Stomach (tissue), 8 donors: ENCODE measurements at regions not wholly inside any gene's neighbourhood (a gene's known extent, or its start where the extent isn't known, plus 50 kb on each side); places are given as distances from the start of the nearest gene placed in this dataset.

Source experiments
- DNase-seq, 2 donors: peaks; one replicate each; pipeline versions ENCODE4 v3.0.0 to v3.0.0-alpha.2; 2013 to 2019
- H3K27ac ChIP-seq, 5 donors: fragments of 200-600 bp in 4 of 5; sonication (generic) in 4 of 5; one replicate each; pipeline ENCODE4 v1.5.1; 2013 to 2019; ENCODE audit warnings: mild to moderate bottlenecking in 1 of 5, moderate library complexity in 1 of 5
- H3K27me3 ChIP-seq, 3 donors: fragments of 200-600 bp; sonication (generic); one replicate each; pipeline ENCODE4 v1.5.1; 2017 to 2019; ENCODE audit warnings: mixed run types in 1 of 3
- H3K36me3 ChIP-seq, 4 donors: fragments of 200-600 bp; sonication (generic); 1 replicate in 3 of 4; 2 replicates in 1 of 4; pipeline ENCODE4 v1.5.1; 2016 to 2019
- H3K4me1 ChIP-seq, 4 donors: fragments of 200-600 bp; sonication (generic); one replicate each; pipeline ENCODE4 v1.5.1; 2016 to 2019
- H3K4me3 ChIP-seq, 4 donors: fragments of 200-600 bp; sonication (generic) in 3 of 4; one replicate each; pipeline ENCODE4 v1.5.1; 2016 to 2019; ENCODE audit warnings: mild to moderate bottlenecking in 1 of 4
- H3K9me3 ChIP-seq, 4 donors: fragments of 200-600 bp; sonication (generic); one replicate each; pipeline ENCODE4 v1.5.1; 2016 to 2019
- CTCF ChIP-seq, 7 experiments: fragments of 450-650 bp in 4 of 7; fragments of 200-600 bp in 3 of 7; sonication (generic) in 3 of 7; IDR thresholded peaks; one replicate each; pipeline ENCODE4 v1.5.1; 2016 to 2019; ENCODE audit warnings: antibody characterized with exemption in 7 of 7, control low read depth in 2 of 7, mild to moderate bottlenecking in 1 of 7
- EP300 ChIP-seq: sonication (generic); formaldehyde crosslinking; IDR thresholded peaks from one replicate; pipeline ENCODE4 v1.6.1; 2017; ENCODE audit warnings: antibody characterized with exemption
- POLR2A ChIP-seq, 4 donors: fragments of 450-650 bp; IDR thresholded peaks; one replicate each; pipeline ENCODE4 v1.6.1; 2016; ENCODE audit warnings: antibody characterized with exemption in 4 of 4, control low read depth in 2 of 4, mild to moderate bottlenecking in 1 of 4, moderate library complexity in 1 of 4
- POLR2AphosphoS5 ChIP-seq, 3 donors: sonication (generic); formaldehyde crosslinking; IDR thresholded peaks; one replicate each; pipeline ENCODE4 v1.6.1; 2016; ENCODE audit warnings: antibody characterized with exemption in 3 of 3
- WGBS, 5 donors: extraction: QIAGEN DNeasy Blood & Tissue Kit in 3 of 5; methylation state at CpG; one replicate each; pipeline versions ENCODE4 v1.1.5 to v1.1.7; 2013 to 2018; 5-methylcytosine and 5-hydroxymethylcytosine counted together
- intact Hi-C: fragments of 100-400 bp; cut with DNase I; formaldehyde crosslinking; loops from one replicate; pipeline ENCODE4 v1.15.1; 2023; ENCODE audit warnings: low total_unique reads
- donor health status: healthy with polysubstance abuse.
- donor health status: Bipolar disorder and iron deficiency.
- donor health status: healthy.

- H3K4me1 ChIP-seq, result no peaks in the 10 kb centered on the region
- no peak overlapping the region for H3K27ac ChIP-seq
- no peaks in the 10 kb centered on the region for H3K9me3 ChIP-seq
- TF ChIP-seq EP300 (no peak), POLR2A (IDR thresholded peaks at IDR 0.05) (no peak), CTCF (IDR thresholded peaks at IDR 0.05) (no peak), POLR2AphosphoS5 (IDR thresholded peaks at IDR 0.05) (no peak)
- intact Hi-C loops, result no loop called here
- DNase-seq, result no peak
- 42 to 48% (median 46%) methylated on average over 4 of the region's 4 CpGs for WGBS, 5 donors
- H3K36me3 ChIP-seq, result no peaks in the 10 kb centered on the region
- peaks cover 0 to 9% (median 0%) of the 10 kb centered on the region in 3 donors for H3K27me3 ChIP-seq
- no peak overlapping the region for H3K4me3 ChIP-seq
These were observed 457.9 kb upstream of the BRINP1 start for GRCh38 chr9:119827126-119827525.

- Histone ChIP-seq H3K27me3 (peaks cover 0 to 7% (median 0%) of the 10 kb centered on the region in 3 donors), H3K27ac (no peak overlapping the region), H3K9me3 (no peaks in the 10 kb centered on the region), H3K36me3 (no peaks in the 10 kb centered on the region), H3K4me1 (no peaks in the 10 kb centered on the region), H3K4me3 (no peak overlapping the region)
- DNase-seq, result no peak
- TF ChIP-seq POLR2AphosphoS5 (IDR thresholded peaks at IDR 0.05) (no peak), EP300 (no peak), POLR2A (IDR thresholded peaks at IDR 0.05) (no peak), CTCF (IDR thresholded peaks at IDR 0.05) (no peak)
- intact Hi-C loops, result no loop called here
- 77 to 90% (median 85%) methylated on average over 5 of the region's 5 CpGs for WGBS, 5 donors
These were observed 449.6 kb upstream of the BRINP1 start for GRCh38 chr9:119818726-119819435.

GRCh38 chr9:119810645-119811429 lies 441.6 kb upstream of the BRINP1 start:
- Histone ChIP-seq H3K27me3 (no peaks in the 10 kb centered on the region), H3K36me3 (no peaks in the 10 kb centered on the region), H3K4me1 (no peaks in the 10 kb centered on the region), H3K9me3 (no peaks in the 10 kb centered on the region), H3K4me3 (no peak overlapping the region), H3K27ac (no peak overlapping the region)
- 63 to 77% (median 68%) methylated on average over 9 of the region's 9 CpGs for WGBS, 5 donors
- TF ChIP-seq POLR2A (IDR thresholded peaks at IDR 0.05) (no peak), CTCF (IDR thresholded peaks at IDR 0.05) (no peak), EP300 (no peak)
- peak in 1 of 2 donors; percentile 22 for DNase-seq
- intact Hi-C loops, result no loop called here

GRCh38 chr9:119803679-119804078 lies 434.4 kb upstream of the BRINP1 start:
- no peak for DNase-seq
- WGBS, 5 donors, result 69 to 90% (median 84%) methylated on average over 1 of the region's 1 CpG
- peaks cover 0 to 15% (median 6%) of the 10 kb centered on the region in 4 donors for H3K4me1 ChIP-seq
- no peak overlapping the region for H3K27ac ChIP-seq
- no peak for TF ChIP-seq CTCF (IDR thresholded peaks at IDR 0.05)
- no peak for TF ChIP-seq POLR2A (IDR thresholded peaks at IDR 0.05)
- TF ChIP-seq POLR2AphosphoS5 (IDR thresholded peaks at IDR 0.05), result no peak
- TF ChIP-seq EP300, result no peak
- no peaks in the 10 kb centered on the region for H3K9me3 ChIP-seq
- no peak overlapping the region for H3K4me3 ChIP-seq
- no peaks in the 10 kb centered on the region for H3K36me3 ChIP-seq
- intact Hi-C loops, result no loop called here
- H3K27me3 ChIP-seq, result no peaks in the 10 kb centered on the region
